HG03097 (cell line): ENCODE measurements at regions not wholly inside any gene's neighbourhood (a gene's known extent, or its start where the extent isn't known, plus 50 kb on each side); places are given as distances from the start of the nearest gene placed in this dataset.

Source experiments
- ATAC-seq: cut with Tn5 transposase; IDR thresholded peaks from one replicate; pipeline ENCODE4 v1.9.1; 2021; ENCODE audit not compliant: unreplicated experiment, low FRiP score

DNA sequence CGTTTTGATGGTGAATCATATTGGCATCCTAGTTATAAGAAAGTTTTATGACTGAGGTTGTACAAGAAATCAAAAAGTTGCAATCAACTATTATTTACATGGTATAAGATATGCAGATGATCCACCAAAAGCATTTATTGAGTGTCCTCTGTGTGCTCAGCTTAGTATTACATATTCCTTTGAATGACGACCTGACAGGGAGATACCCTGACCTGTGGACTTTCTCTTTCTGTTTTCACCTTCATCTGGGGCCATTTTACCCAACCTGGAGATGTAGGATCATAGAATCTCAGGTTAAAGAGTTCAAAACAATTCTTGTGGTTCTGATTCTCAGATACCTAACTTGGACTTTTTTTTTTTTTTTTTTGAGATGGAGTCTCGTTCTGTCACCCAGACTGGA lies 269.1 kb upstream of the SORCS1 start:
- ATAC-seq = no peak

DNA sequence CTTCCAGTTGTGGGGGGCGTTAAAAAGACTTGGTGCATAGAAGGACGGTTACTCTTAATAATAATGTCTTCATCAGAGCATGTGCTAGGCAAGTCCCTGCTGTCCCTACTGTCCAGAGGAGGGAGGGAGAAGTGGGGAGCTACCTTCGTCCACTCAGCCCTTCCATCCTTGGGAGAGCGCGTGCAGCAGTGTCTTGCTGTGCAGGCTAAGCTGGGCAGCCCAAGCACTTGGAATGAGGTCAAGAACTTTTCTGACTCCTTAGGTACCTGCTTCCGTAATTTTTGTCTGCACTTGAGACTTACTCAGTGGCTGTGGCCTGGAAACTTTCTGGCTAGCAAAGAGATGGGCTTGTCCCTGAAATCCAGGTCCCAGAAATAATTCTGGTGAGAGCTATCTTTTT lies 265.9 kb upstream of the SORCS1 start:
- no peak for ATAC-seq

DNA sequence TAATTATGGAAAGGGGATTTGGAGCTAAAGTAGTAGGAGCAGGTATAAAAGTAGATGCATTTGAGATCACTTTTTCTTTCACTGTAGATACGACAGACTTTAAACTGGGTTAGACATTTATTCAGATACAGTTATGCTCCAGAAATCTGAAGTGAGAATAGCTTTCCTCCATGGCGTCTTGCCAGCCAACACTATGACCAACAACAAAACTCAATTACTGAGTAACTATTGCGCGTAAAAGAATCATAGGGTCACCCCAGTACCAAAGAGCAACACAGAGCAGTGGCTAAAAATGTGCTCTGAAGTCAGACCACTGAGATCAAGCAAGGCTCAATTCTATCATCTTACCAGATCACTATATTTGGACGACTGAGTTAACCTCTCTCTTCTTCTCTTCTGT lies 262.5 kb upstream of the SORCS1 start:
- ATAC-seq = no peak

DNA sequence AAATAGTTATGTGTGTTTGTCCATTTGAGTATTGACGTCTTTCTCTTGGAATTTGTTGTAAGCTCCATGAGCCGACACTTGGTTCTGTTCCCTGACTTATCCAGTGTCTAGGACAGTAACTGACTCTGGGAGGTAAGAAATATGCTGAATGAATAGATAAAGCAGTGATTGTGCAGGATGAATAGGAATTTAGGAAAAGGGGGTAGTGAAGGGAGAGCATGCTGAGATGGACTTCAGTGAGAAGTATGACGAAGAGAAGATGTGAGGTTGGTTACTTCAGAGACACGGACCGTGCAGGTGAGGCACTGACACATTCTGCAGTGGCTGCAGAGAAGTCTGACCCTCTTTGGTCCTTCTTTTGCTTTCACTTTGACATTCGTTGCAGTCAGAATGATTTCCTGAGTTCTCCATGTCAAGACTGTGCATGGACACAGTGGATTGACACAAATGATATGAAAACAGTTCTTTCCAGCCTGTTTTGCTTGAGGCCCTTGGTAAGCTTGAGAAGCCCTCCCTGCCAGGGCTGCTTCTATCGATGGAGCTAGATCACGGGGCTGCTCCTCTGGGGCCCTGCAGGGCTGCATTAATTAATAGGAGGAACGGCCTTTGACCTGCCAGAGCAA lies 261.5 kb upstream of the SORCS1 start:
- no peak for ATAC-seq

DNA sequence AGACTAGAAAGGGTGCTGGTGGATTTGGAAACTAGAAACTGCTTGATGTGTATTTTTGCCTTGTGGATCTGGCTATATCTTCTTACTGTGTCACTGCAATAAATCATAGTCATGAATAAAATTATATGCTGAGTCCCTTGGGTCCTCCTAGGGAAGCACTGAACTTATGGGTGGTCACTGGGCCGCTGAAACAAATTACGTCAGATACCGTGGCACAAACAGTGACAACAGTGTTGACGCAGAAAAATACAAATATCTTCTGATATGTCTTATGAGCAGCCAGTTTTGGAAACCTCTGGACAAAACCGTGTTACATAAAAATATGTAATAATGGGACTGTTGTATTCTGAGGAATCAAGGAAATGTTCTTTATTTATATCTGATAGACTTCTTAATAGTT lies 260.1 kb upstream of the SORCS1 start:
- ATAC-seq = no peak

DNA sequence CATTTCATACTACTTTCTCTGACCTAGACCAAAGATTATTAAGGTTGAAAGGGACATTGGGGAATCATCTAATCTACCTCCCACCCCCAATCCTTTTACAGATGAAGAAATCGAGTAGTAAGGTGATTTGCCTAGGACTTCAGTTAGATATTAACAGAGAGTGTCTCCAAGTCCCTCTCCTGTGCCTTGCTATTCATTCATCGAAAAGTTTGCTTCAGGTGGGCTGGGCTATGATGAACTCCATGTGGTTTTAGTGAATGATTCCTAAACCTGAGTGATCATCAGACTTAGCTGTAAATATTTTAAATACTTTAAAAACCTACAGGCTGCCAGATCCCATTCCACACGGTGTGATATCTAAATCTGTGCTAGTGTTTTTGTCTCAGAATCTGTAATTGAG lies 259.4 kb upstream of the SORCS1 start:
- ATAC-seq = no peak

DNA sequence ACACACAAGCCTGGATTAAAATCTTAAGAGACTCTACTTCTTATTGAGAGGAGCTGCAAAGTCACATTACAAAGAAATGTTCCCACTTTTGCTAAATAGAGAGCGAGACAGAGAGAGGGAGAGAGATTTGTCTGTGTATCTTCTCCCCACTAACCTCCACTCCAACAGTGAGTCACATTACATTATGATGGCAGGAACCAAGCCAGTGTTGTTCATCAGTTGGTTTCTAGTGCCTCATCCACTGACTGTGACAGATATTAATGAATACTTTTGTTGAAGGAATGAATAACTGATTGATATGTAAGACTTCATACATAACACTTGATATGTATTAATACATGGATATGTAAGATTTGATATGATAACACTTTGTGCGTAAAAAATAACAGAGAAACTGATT lies 258.2 kb upstream of the SORCS1 start:
- ATAC-seq = no peak

DNA sequence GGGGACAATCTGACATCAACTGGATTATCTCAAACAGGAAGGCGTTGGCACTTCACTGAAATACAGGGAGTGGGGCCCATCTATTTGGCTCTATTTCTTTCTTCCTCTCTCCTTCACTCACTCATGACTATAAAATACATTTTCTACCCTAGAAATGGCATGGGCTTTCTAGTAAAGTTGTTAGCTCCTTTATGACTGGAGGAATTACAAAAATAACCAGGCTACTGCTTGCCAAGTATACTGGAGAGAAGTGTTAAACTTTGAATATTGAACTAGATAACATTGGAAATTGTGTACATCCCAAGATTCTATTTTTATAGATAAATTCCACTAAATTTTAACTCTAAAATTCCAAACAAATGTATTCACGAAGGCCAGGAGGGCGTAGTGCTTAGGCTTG lies 255.7 kb upstream of the SORCS1 start:
- ATAC-seq = no peak

DNA sequence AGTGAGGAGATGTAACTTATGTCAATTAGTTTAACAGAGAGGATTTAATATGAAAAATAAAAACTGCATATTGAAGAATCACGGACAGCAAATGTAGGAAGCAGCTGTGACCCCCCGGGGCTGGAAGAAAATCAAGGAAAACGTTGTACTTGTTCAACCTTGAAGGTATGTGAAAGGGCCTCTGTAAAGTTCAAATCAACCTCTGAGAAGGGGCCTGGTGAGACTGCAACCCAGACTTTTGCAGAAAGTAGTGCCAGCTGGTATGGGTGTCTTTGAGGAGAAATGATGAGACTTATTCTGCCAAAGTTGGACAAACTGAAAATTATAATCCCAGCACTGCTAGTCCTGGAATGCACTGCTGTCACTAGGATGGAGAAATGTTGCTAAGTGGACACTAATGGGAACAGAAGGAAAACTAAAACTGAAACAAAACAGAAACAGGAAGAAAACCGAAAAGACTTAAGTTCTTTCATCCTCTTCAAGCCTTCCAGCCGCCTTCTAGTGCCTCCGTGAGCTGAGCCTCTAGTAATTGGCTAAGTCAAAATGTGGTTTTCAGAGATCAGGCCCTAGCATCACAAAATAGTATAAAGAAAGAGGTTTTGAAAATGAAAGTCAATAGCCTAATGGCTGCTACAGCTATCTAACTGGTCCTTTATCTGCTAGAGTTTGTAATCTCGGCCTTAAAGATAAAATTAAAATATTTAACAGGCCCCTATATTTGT lies 253.7 kb upstream of the SORCS1 start:
- ATAC-seq = no peak

DNA sequence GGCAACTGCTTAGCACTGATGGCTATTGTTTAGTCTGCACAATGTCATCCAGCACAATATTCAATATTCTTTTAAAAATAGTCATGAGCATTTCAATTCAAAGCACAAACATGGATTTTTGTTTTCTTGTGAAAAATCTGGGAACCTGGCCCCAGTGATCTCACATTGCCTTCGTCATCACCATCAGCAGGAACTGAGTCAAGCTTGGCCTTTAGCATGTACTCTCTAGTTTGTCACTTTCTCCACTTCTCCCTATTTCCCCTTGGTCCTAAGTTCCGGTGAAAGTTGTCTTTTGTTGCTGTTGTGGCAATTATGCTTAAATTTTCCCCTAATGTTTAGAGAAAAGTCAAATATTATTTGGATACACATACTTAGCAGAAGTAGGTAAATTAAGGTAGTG lies 252.9 kb upstream of the SORCS1 start:
- no peak for ATAC-seq

DNA sequence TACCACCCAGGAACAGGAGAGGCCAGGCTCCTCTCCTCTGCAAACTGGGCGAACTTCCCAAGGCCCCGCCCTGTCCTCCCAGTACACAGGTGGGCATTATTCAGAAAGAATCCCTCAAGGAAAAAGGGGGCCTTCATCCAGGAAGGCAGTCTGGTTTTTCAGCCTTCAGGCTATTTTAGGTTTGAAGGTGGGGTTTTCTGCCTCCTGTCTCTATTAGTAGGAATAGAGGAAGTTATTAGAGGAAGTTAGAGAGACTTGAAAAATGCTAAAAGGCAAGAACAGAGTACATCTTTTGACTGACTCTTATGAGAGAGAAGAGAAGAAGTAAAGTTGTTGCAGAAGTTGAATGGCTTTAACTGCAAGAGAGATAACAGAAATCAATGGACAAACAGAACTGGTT lies 250.9 kb upstream of the SORCS1 start:
- ATAC-seq = no peak

DNA sequence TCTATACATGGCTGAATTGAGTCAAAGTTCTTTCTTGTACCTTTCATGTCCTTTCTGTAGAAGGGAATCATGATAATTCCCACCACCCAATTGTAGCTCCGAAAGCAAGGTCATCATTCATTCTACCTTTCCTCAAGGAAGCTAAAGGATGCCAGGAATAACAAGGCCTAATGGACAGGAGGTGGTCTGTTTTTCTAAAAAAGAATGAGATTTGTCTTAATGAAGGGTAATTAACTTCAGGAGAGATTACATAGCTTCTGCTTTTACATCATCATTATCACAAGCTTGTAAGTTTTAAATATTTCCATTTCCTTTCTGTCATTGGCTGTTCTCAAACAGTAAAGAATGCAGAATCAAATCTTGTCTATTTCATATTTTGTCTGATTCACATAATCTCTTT lies 249.5 kb upstream of the SORCS1 start:
- ATAC-seq = no peak

DNA sequence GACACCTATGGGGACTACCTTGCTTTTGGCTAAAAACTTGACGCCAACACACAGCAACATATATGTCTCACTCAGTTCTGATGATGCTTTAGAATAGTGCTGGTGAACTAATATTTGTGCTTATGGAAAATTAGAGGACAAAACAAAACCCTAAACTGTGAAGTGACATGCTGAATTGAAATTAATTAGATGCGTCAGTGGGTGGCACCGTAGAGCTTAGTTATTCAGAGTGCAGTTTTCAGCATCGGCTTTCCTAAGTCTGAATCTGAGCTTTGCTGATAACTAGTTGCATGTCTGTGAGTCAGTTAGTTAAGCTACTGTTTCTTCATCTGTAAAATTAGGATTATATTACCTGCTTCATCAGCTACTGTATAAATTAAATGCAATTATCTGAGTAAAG lies 245.0 kb upstream of the SORCS1 start:
- ATAC-seq = no peak

DNA sequence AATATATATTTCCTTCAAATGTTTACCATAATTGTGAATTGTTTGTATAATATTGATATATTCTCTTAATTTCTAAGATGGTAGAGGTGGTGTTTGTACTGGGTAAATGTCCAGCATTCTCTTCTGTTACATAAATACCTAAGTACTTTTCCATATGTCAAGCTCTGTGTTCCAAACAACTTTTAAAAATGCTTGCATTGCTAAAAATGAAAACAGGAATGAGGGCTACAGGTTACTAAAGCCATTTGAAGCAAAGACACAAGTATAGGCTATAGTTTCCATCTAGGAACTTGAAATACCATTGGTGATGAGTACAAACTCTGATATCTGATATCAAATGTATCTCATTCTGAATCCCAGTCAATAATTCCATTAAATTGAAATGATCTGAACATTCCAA lies 233.6 kb upstream of the SORCS1 start:
- no peak for ATAC-seq

DNA sequence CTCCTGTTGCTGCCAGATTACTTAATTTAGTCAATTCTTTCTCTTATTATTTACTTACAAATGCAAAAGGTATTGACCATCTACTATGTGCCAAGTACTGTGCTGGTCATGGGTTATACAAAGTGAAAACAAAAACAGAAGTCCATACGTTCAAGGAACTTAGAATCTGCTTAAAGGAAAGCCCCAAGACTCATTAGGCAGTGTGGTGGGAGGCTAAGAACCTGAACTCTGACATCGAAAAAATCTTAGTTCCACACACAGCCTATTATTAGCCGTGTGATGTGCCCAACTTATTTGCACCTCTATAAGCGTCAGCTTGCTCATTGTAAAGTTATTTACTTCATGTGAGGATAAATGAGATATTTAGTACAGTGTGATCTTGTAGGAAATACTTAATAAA lies 227.4 kb upstream of the SORCS1 start:
- ATAC-seq = no peak

DNA sequence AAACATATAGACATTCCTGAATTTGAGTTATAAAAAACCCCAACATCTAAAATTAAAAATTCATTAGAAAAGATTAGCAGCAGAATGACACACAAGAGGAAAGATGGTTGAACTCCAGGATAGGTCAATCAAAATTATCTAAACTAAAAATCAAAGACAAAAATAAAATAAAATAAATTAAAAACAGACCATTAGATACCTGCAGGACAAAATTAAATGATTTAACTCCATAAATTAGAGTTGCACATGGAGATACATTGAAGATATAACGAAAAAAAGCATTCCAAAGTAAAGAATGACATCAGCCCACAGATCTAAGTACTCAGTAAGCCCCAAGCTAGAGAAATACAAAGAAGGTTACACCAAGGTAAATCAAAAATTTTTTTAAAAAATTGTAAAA lies 226.1 kb upstream of the SORCS1 start:
- no peak for ATAC-seq

DNA sequence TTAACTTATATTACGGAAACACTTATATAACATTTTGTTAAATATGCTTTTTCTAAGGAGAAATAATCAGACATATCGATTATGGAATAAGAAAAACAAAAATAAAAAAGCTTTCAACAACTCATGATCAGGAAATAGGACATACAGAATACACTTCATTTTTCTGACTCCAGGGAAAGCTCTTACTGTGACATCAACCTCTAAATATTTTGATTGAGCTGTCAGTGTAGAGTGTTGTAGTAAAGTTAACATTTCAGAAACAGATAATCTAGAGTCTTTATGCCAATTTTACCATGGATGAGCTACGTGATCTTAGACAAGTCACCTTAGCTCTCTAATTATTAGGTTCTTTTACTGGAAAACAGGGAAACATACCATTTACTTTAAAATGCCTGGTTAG lies 218.9 kb upstream of the SORCS1 start:
- no peak for ATAC-seq

DNA sequence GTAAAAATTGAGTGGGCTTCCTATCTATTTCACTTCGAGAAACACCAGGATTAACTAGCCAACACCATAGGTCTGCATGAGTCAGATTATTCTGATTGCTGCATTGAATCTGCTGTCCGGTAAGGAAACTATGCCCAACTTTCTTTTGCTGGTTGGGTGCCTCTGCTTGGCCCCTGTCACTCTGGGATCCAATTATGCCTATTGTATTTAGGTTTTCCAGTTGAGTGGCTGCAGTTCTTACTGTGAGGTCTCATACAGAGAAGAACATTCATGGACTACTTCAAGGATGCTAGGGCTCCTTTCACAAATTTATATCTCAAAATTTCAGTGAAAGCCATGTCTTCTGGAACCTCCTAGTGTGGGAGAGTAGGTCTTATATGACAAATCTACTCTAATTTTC lies 215.1 kb upstream of the SORCS1 start:
- ATAC-seq = no peak

DNA sequence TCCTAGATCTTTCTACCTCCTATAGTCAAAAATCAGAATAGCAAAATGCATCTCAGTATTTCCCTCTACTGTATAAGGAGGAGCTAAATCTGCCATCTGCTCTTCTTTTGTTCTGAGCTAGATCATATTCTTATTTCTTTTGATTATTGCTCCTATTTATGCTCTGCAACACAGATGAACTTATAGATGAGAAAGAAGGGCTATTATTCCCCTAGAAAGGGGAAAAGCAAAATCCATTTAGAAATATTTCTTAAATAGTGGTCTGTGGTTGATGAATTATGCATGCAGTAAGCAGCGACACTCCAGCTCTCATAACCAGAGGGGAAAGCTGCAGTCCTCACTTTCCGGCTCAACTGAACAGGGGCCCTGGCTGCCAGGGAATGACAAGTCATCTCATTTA lies 207.3 kb upstream of the SORCS1 start:
- no peak for ATAC-seq

DNA sequence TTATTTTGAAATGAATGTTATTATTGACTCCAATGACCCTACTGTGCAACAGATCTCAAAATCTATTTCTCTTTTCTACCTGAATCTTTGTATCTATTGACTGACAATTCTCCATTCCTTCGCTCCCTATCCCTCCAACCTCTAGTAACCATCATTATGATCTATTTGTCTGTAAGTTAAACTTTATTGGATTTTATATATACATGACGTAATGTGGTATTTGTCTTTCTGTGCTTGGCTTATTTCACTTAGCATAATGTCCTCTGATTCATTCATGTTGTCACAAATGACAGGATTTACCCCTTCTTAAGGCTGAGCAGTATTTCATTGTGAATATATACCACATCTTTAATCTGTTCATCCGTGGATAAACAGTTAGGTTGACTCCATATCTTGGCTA lies 200.4 kb upstream of the SORCS1 start:
- ATAC-seq = no peak

DNA sequence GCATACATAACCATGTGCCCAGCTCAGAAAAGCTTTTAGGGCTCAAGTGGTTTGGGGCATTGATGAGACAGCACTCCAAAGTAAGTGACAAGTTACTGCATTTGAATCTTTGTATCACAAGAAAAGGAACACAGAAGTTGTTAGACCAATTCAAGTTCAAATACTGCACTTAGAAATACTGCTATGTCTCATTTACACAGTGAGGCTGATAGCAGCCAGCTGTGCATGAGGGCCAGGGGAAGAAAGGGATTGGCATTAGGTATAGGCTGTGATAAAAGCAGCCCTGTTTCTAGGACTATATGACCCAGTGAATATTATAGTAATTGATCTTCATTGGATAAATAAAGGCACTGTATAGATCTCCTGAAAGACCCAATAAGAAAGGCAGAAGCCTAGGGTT lies 197.8 kb upstream of the SORCS1 start:
- no peak for ATAC-seq

DNA sequence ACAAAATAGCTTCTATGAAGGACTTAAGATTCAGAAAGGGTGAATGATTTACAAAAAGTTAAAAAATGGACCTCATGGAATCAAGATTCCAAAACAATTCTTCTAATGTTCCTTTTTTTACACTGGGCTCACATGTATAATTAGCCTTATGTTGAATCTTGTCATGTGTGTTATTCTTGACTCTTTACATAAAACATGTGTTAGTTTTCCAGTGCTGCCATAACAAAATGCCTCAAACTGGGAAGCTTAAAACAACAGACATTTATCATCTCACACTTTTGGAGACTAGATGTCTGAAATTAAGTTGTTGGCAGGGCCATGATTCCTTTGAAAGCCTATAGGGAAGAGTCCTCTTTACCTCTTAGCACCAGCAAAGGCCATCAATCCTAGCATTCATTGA lies 192.5 kb upstream of the SORCS1 start:
- no peak for ATAC-seq

DNA sequence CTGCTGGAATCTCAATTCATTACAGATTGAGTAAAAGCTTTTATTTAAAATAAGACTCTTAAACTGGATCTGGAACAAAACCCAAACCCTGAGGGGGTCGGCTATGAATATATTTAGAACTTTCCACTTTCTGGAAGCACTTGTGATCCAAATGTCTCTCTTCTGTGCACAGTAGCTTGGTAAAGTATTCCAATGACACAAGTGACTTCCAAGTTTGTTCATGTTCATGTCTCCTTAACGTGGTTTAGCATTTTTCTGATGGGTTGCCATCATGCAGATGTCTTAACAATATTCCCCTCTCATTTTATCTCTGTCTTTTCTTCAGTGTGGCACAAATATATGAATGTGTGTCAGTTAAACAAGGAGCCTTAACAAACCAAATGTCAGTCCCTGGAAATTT lies 191.9 kb upstream of the SORCS1 start:
- no peak for ATAC-seq
